Inferior parietal cortex (tissue), 1 donor: ENCODE measurements at regions not wholly inside any gene's neighbourhood (a gene's known extent, or its start where the extent isn't known, plus 50 kb on each side); places are given as distances from the start of the nearest gene placed in this dataset.

Experiments used
- DNase-seq: peaks from one replicate; pipeline ENCODE4 v3.0.0-alpha.2; 2016; ENCODE audit errors: extremely low spot score

- DNase-seq = no peak
These were observed 259.9 kb downstream of the NDUFA10 start for GRCh38 chr2:239765076-239765845.

DNA sequence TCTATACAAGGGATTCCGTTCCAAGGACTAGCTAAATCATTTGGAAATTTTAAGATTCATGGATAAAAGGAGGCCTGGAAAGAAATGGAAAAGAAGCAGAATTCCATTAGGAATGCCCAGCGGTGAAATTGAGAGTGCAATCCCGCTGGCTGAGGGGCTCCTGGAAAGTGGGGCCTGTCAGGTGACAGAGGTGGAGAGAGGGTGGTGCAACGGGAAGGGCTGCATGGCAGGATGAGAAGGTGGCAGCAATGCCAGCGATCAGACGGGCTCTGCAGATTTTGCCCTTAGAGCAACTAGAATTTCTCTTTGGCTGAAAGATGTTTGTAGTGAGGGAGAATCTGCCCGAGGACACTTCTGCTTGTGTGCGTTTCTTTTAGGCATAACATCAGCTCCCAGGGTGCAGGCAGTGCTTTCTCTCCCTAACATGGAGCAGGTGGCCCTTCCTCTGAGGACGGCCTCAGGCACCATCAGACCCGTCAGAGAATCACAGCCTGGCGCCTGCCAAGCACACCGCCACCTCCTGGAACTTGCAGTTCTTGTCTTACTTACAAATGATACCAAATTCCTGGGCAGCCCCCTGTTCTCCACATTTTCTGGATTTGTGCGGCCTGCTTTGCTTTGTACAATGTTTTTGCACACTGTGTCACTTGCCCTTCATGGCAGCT lies 261.6 kb downstream of the NDUFA10 start:
- DNase-seq = peak; percentile 29

- peak; percentile 27 for DNase-seq
These were observed 262.4 kb downstream of the NDUFA10 start for GRCh38 chr2:239762655-239763269.

- no peak for DNase-seq
These were observed 263.0 kb downstream of the NDUFA10 start for GRCh38 chr2:239762106-239762505.

- DNase-seq = no peak
These were observed 264.5 kb downstream of the NDUFA10 start for GRCh38 chr2:239760596-239760995.

DNA sequence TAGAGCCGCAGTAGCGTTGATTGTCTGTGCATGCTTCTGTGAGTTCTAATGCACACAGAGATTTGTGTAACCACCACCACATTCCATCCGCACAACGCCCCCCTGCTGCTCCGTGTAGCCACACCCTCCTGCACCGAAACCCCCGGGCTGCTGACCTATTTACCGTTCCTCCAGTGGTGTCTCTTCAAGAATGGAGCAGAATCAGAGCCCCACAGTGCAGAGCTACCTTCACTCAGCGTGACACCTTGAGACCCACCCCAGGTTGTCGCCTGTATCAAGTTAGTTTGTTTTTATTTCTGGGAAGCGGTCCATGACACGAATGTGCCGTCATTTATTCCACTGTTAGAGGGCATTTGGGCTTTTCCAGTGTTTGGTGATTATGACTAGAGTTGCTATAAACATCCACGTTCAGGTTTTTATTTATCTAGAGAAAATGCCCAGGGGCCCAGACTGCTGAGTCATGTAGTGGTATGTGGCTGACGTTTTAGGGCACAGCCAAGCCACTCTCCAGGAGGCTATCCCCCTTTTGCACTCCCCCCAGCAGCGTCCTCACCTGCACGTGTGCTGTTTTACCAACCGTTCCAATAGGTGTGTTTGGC lies 266.8 kb downstream of the NDUFA10 start:
- DNase-seq = no peak

GRCh38 chr2:239756790-239757760 lies 268.1 kb downstream of the NDUFA10 start:
- peak; percentile 65 for DNase-seq

GRCh38 chr2:239756031-239756789 lies 268.9 kb downstream of the NDUFA10 start:
- DNase-seq = no peak

DNA sequence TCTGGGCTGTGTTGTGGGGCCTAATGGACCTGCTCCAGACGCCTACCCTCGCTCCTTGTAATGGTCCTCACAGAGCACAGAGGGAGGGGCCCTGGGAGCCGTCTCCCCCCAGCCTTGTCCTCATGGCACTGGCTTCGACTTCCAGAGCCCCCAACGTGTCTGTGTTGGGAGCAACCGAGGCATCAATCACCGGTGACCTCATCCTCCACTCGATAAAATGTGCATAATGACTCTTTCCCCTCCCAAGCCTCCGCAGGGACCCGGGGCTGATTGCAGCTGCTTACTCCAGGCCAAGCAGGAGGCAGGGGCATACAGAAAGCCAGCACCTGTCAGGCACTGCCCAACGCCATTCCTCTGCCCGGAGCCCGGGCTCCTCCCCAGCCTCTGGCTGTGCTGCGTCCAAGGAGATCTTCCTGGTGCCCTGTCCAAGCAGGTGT lies 271.7 kb downstream of the NDUFA10 start:
- no peak for DNase-seq

DNA sequence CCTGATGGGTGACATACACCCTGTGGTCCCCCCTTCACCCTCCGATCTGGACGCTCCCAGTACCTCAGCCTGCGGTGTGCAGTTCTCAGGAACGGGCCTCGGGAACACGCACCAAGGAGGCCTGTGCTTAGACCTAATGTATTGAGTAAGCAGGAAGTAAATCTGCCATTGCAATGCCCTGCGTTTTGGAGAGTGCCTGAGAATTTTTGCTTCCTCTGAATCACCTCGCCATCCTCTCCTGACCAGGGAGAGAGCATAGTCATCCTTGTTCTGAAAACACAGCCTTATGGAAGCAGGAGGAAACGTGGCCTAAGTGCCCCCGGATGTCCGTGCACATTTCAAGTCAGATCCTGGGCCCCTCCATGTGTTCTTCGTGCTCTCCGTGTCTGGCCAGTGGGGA lies 272.2 kb downstream of the NDUFA10 start:
- DNase-seq = no peak

DNA sequence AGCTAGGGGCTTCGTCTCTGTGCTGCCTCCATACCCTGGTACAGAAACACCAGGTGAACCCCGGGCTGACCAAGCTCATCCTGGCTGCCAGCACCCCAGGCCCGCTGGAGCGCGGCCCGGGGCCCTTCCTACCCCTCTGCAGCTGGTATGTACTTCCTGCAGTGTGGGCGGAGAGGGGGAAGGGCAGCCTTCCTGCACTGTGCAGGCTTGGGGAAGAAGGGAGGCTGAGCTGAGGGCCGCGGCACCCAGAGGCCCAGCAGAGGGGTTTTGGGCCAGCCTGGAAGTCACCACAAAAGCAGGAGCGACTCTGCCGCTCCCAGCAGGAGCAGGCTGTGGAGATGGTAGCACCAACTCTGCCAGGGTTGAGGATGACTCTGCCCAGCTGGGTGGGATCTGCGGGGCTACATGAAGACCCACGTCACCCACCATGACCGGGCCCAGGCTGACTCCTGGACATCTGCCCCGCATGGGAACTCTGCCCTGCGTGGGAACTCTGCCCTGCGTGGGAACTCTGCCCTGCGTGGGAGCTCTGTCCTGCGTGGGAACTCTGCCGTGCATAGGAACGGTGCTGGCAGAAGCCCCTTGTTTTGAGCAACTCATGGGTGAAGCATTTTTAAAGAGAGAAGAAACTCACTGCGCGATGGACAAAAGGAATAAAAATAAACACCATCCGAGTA lies 273.3 kb downstream of the NDUFA10 start:
- no peak for DNase-seq

GRCh38 chr2:239750929-239751678 lies 274.0 kb downstream of the NDUFA10 start:
- DNase-seq = no peak

GRCh38 chr2:239750045-239750835 lies 274.9 kb downstream of the NDUFA10 start:
- no peak for DNase-seq

DNA sequence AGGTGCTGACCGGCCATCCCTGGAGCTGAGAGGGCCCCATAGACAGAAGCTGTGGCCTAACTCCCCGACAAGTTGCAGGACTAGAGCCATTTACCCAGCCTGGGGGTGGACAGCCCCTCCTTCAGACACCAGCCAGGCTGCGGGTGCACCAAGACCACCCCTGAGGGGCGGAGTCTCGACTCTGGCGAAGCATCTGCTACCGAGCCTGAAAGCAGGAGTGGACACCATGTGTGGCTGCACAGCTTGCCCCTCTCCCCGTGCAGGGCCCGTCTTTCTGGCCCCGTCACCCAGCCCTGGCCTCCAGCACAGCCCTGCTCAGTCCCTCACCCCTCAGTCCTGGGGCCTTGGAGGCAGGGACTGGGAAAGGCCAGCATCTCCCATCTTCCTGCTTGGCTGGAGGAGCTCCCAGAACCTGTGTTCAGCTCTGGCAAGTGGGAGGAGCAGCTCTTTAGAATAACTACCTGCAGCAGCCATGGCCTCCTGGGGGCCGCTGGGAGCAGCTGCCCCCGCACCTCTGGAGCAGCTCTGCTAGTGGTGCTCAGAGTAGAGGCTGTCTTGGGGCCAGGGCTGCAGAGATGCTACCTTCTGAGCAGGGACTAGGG lies 275.8 kb downstream of the NDUFA10 start:
- no peak for DNase-seq

DNA sequence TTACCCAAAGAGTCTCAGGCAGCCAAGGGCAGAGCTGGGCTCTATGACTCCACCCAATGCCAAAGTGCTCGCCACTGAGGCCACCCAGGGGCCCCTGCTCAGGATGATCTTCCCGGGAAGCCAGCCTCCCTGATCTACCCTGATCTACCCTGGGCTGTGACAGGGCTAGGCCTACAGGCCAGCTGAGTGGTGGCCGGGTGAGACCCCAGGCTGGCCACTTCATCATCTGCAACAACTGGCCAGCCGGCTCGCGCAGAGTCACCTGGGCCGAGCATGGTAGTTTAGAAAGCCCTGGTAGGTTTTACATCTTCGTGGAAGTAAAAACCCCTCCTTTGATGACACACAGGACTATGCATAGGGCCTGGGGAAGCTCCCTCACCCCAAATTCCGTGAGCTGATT lies 276.3 kb downstream of the NDUFA10 start:
- DNase-seq = no peak

DNA sequence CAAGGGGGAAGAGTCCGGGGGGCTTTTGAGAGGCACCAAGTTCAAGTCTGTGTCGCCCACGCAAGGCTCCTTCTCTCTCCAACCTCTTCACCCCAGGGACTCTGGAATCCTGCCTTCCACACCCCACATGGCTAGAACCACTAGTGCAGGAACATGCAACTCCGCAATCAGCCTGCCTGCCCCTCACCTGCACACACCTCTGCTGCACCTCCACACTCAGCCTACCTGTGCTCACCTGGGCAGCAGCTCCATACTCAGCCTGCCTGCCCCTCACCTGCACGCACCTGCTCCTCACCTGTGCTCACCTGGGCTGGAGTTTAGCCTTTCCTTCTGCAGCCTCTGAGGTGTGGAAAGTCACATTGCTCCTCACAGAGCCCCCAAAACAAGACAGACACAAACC lies 277.4 kb downstream of the NDUFA10 start:
- no peak for DNase-seq

DNA sequence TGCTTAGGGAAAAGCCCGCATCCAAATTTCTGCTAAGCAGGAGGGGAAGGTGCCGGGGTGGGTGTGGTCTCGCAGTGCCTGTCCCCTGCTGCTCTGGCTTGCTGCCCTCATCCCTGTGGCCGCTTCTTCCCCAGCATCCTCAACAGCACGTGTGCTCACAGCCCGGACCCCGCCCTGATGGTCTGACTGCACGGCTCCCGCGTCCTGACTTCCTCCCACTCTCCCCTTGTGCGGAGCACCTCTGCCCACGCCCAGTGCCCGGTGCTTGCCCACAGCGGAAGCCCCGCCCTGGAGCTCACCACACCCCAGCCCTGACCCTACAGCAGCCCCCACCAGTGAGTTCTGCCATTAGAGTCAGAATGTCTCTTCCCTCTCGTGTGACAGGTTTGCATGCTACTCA lies 277.9 kb downstream of the NDUFA10 start:
- no peak for DNase-seq
